ENCODE measurements at regions not wholly inside any gene's neighbourhood (a gene's known extent, or its start where the extent isn't known, plus 50 kb on each side); places are given as distances from the start of the nearest gene placed in this dataset.

GRCh38 chr1:195325181-195325580 lies 1283.1 kb downstream of the KCNT2 start:
- TF ChIP-seq GATA2 (IDR thresholded peaks at IDR 0.05; ENCODE audit: low read depth, low read length) (no peak), GATA3 (IDR thresholded peaks at IDR 0.05; ENCODE audit: low read depth, low read length) (no peak)
